Hepatocyte (in vitro differentiated cells): ENCODE measurements at regions not wholly inside any gene's neighbourhood (a gene's known extent, or its start where the extent isn't known, plus 50 kb on each side); places are given as distances from the start of the nearest gene placed in this dataset.

Experiments
- CTCF ChIP-seq: fragments of 200-600 bp; sonication (generic); IDR thresholded peaks from 2 replicates; pipeline ENCODE4 v1.5.1; 2016; ENCODE audit warnings: antibody characterized with exemption, mild to moderate bottlenecking; ENCODE audit not compliant: poor library complexity
- EZH2 ChIP-seq: fragments of 200-600 bp; sonication (generic); IDR thresholded peaks from 2 replicates; pipeline ENCODE4 v1.6.1; 2016; ENCODE audit warnings: antibody characterized with exemption, mild to moderate bottlenecking, borderline replicate concordance

GRCh38 chr11:110856340-110856739 is 144.1 kb upstream of the ARHGAP20 start:
- no peak for TF ChIP-seq CTCF
- no peak for TF ChIP-seq EZH2
